H1 (cell line): ENCODE measurements at regions not wholly inside any gene's neighbourhood (a gene's known extent, or its start where the extent isn't known, plus 50 kb on each side); places are given as distances from the start of the nearest gene placed in this dataset.

Experiments
- CTCF ChIA-PET: fragments of 300-600 bp; sonication (Branson Sonifier 250); formaldehyde crosslinking; loops from one replicate; lab custom pipeline; 2021; ENCODE audit not compliant: partially characterized antibody; lab: Charles Lee
- POLR2A ChIA-PET: fragments of 300-600 bp; sonication (Branson Sonifier 250); formaldehyde crosslinking; loops from one replicate; lab custom pipeline; 2021; ENCODE audit warnings: inconsistent platforms; ENCODE audit not compliant: partially characterized antibody; lab: Charles Lee
- DNase-seq, 2 experiments: peaks; one replicate each; pipeline versions ENCODE4 v3.0.0 to v3.0.0-alpha.2; 2010 to 2022; ENCODE audit warnings: low spot score in 2 of 2, low read depth in 1 of 2, mixed read lengths in 1 of 2
- FAIRE-seq: peaks from 2 replicates; lab custom pipeline; 2011; peaks lifted over from hg19 to GRCh38; lab: Jason Lieb, UNC
- H2AFZ ChIP-seq: 2 replicates; pipeline ENCODE4 v1.8.1; 2012; ENCODE audit warnings: low read length, inconsistent platforms
- H2AK5ac ChIP-seq: 2 replicates; pipeline ENCODE4 v1.6.1; 2013; ENCODE audit warnings: low read depth, low read length
- H2BK120ac ChIP-seq: replicated peaks from 2 replicates; pipeline ENCODE3; 2013; ENCODE audit warnings: low read depth, low read length, inconsistent platforms
- H2BK12ac ChIP-seq: 2 replicates; pipeline ENCODE4 v1.6.1; 2013; ENCODE audit warnings: low read depth, low read length
- H2BK15ac ChIP-seq: 2 replicates; pipeline ENCODE4 v1.6.1; 2013; ENCODE audit warnings: low read length
- H2BK20ac ChIP-seq: 2 replicates; pipeline ENCODE4 v1.6.1; 2013; ENCODE audit warnings: low read length
- H2BK5ac ChIP-seq: 2 replicates; pipeline ENCODE4 v1.6.1; 2013; ENCODE audit warnings: low read depth, low read length
- H3K14ac ChIP-seq: 2 replicates; pipeline ENCODE4 v1.6.1; 2013; ENCODE audit warnings: inconsistent platforms; ENCODE audit not compliant: insufficient read length
- H3K18ac ChIP-seq: 2 replicates; pipeline ENCODE4 v1.6.1; 2013; ENCODE audit warnings: low read length; ENCODE audit errors: extremely low read depth
- H3K23ac ChIP-seq: 2 replicates; pipeline ENCODE4 v1.6.1; 2013; ENCODE audit warnings: inconsistent platforms; ENCODE audit not compliant: insufficient read length
- H3K23me2 ChIP-seq: 2 replicates; pipeline ENCODE4 v1.6.1; 2013; ENCODE audit warnings: low read depth, low read length
- H3K27ac ChIP-seq: 2 replicates; pipeline ENCODE4 v1.6.1; 2011; ENCODE audit warnings: low read depth, low read length, inconsistent platforms
- H3K27me3 ChIP-seq, 4 experiments: replicated peaks in 1 of 4; 1 replicate in 1 of 4; 2 replicates in 3 of 4; pipeline versions ENCODE4 v1.6.1 to v1.8.1; 2011 to 2013; ENCODE audit warnings: low read length in 3 of 4, mild to moderate bottlenecking in 3 of 4, inconsistent platforms in 2 of 4, mixed read lengths in 2 of 4, moderate library complexity in 1 of 4; ENCODE audit not compliant: control insufficient read depth in 3 of 4, insufficient read depth in 3 of 4; ENCODE audit errors: extremely low read depth in 1 of 4
- H3K36me3 ChIP-seq, 4 experiments: 2 replicates each; pipeline versions ENCODE4 v1.6.1 to v1.8.1; 2011 to 2013; ENCODE audit warnings: mild to moderate bottlenecking in 4 of 4, low read length in 3 of 4, moderate library complexity in 2 of 4, control low read depth in 1 of 4, inconsistent platforms in 1 of 4; ENCODE audit not compliant: insufficient read depth in 4 of 4, control insufficient read depth in 2 of 4
- H3K4ac ChIP-seq: replicated peaks from 2 replicates; pipeline ENCODE3; 2013; ENCODE audit warnings: low read length, low read depth, mixed read lengths, inconsistent platforms; ENCODE audit not compliant: insufficient read length
- H3K4me1 ChIP-seq, 4 experiments: replicated peaks in 1 of 4; 1 replicate in 1 of 4; 2 replicates in 3 of 4; pipeline versions ENCODE4 v1.6.1 to v1.8.1; 2011 to 2013; ENCODE audit warnings: low read length in 3 of 4, inconsistent platforms in 2 of 4, mixed read lengths in 1 of 4; ENCODE audit not compliant: insufficient read depth in 4 of 4, control insufficient read depth in 3 of 4
- H3K4me2 ChIP-seq, 2 experiments: 2 replicates each; pipeline versions ENCODE4 v1.6.1 to v1.8.1; 2011 to 2013; ENCODE audit warnings: low read depth in 2 of 2, low read length in 2 of 2, control low read depth in 1 of 2, inconsistent platforms in 1 of 2, mild to moderate bottlenecking in 1 of 2; ENCODE audit not compliant: insufficient read depth in 1 of 2
- H3K4me3 ChIP-seq, 4 experiments: fragments of 200-600, 300-600 bp in 1 of 4; sonication (generic), shearing (Covaris generic), sonication (Bioruptor Twin) in 1 of 4; 2 replicates each; pipeline versions ENCODE4 v1.5.1 to v1.8.1; 2011 to 2016; ENCODE audit warnings: low read length in 4 of 4, low read depth in 3 of 4, control low read depth in 2 of 4, inconsistent platforms in 2 of 4, mild to moderate bottlenecking in 2 of 4, mixed read lengths in 1 of 4, moderate library complexity in 1 of 4; ENCODE audit not compliant: insufficient read depth in 2 of 4; ENCODE audit errors: extremely low read depth in 1 of 4
- H3K56ac ChIP-seq: replicated peaks from 2 replicates; pipeline ENCODE3; 2013; ENCODE audit warnings: low read depth, mild to moderate bottlenecking, mixed read lengths, low read length, inconsistent platforms; ENCODE audit not compliant: insufficient read length
- H3K79me1 ChIP-seq: 2 replicates; pipeline ENCODE4 v1.6.1; 2013; ENCODE audit warnings: low read depth, low read length, control low read depth
- H3K79me2 ChIP-seq, 2 experiments: 2 replicates each; pipeline versions ENCODE4 v1.6.1 to v1.8.1; 2012 to 2013; ENCODE audit warnings: low read length in 2 of 2, mild to moderate bottlenecking in 2 of 2, inconsistent platforms in 1 of 2; ENCODE audit not compliant: insufficient read depth in 2 of 2, control insufficient read depth in 1 of 2
- H3K9ac ChIP-seq, 4 experiments: replicated peaks in 1 of 4; 1 replicate in 1 of 4; 2 replicates in 3 of 4; pipeline versions ENCODE4 v1.6.1 to v1.8.1; 2011 to 2013; ENCODE audit warnings: low read depth in 3 of 4, low read length in 3 of 4, control low read depth in 2 of 4, mild to moderate bottlenecking in 2 of 4, moderate library complexity in 2 of 4, inconsistent platforms in 1 of 4; ENCODE audit errors: extremely low read depth in 1 of 4
- H3K9me3 ChIP-seq, 2 experiments: 2 replicates each; pipeline versions ENCODE4 v1.6.1 to v1.8.1; 2012 to 2013; ENCODE audit warnings: mild to moderate bottlenecking in 2 of 2, moderate library complexity in 2 of 2, control low read depth in 1 of 2, inconsistent platforms in 1 of 2, low read depth in 1 of 2, low read length in 1 of 2, mixed read lengths in 1 of 2; ENCODE audit not compliant: insufficient read depth in 2 of 2
- H4K20me1 ChIP-seq, 2 experiments: replicated peaks in 1 of 2; 2 replicates each; pipeline versions ENCODE3 to v1.8.1; 2011 to 2013; ENCODE audit warnings: inconsistent platforms in 2 of 2, low read length in 2 of 2, mild to moderate bottlenecking in 1 of 2; ENCODE audit not compliant: insufficient read depth in 2 of 2, control insufficient read depth in 1 of 2
- H4K5ac ChIP-seq: 2 replicates; pipeline ENCODE4 v1.6.1; 2013; ENCODE audit warnings: low read length, low read depth, mixed read lengths, inconsistent platforms; ENCODE audit not compliant: insufficient read length
- H4K8ac ChIP-seq: 2 replicates; pipeline ENCODE4 v1.8.0; 2013; ENCODE audit warnings: mild to moderate bottlenecking, moderate library complexity, low read length, inconsistent platforms; ENCODE audit not compliant: insufficient read depth; ENCODE audit errors: extremely low read depth
- H4K91ac ChIP-seq: replicated peaks from 2 replicates; pipeline ENCODE3; 2013; ENCODE audit warnings: low read length, mixed read lengths, inconsistent platforms; ENCODE audit not compliant: insufficient read length
- BRCA1 ChIP-seq: IDR thresholded peaks from 2 replicates; pipeline ENCODE4 v1.6.1; 2012; ENCODE audit warnings: low read depth, low read length, improper control_type of control experiment
- CHD2 ChIP-seq: IDR thresholded peaks from 2 replicates; pipeline ENCODE4 v1.6.1; 2012; ENCODE audit warnings: low read length, improper control_type of control experiment
- CREB1 ChIP-seq: IDR thresholded peaks from 2 replicates; pipeline ENCODE4 v1.6.1; 2012; ENCODE audit warnings: inconsistent platforms
- GABPA ChIP-seq: IDR thresholded peaks from 2 replicates; pipeline ENCODE4 v1.6.1; 2011; ENCODE audit warnings: mild to moderate bottlenecking, low read length, moderate library complexity, borderline replicate concordance; ENCODE audit not compliant: insufficient read depth
- GTF2F1 ChIP-seq: IDR thresholded peaks from 2 replicates; pipeline ENCODE4 v1.6.1; 2012; ENCODE audit warnings: low read depth, low read length, improper control_type of control experiment, borderline replicate concordance
- JUN ChIP-seq: IDR thresholded peaks from 2 replicates; pipeline ENCODE4 v1.6.1; 2011; ENCODE audit warnings: low read depth, mild to moderate bottlenecking, improper control_type of control experiment, low read length
- KDM4A ChIP-seq: IDR thresholded peaks from one replicate; pipeline ENCODE4 v1.7.1; 2012; ENCODE audit warnings: low read depth, mild to moderate bottlenecking, moderate library complexity, low read length, inconsistent platforms; ENCODE audit not compliant: severe bottlenecking
- NANOG ChIP-seq: IDR thresholded peaks from 2 replicates; pipeline ENCODE4 v1.6.1; 2011; ENCODE audit warnings: low read length, low read depth, mild to moderate bottlenecking, inconsistent platforms; ENCODE audit not compliant: insufficient read depth, poor library complexity, severe bottlenecking
- NRF1 ChIP-seq: IDR thresholded peaks from 2 replicates; pipeline ENCODE4 v1.6.1; 2011; ENCODE audit warnings: mild to moderate bottlenecking, low read depth, low read length, improper control_type of control experiment
- POLR2AphosphoS5 ChIP-seq: IDR thresholded peaks from 2 replicates; pipeline ENCODE4 v1.6.1; 2011; ENCODE audit warnings: low read depth, low read length
- SP4 ChIP-seq: IDR thresholded peaks from 2 replicates; pipeline ENCODE4 v1.6.1; 2012; ENCODE audit warnings: low read length, inconsistent platforms
- ZNF274 ChIP-seq: IDR thresholded peaks from 2 replicates; pipeline ENCODE4 v1.7.0; 2012; ENCODE audit warnings: low read length, borderline replicate concordance; ENCODE audit errors: extremely low read depth
- TF ChIP-seq, protein P1 (sequence below): IDR thresholded peaks from 2 replicates; pipeline ENCODE4 v1.6.1; 2011; ENCODE audit warnings: low read length, improper control_type of control experiment
- TF ChIP-seq, protein P2 (sequence below): IDR thresholded peaks from 2 replicates; pipeline ENCODE4 v1.6.1; 2012; ENCODE audit warnings: low read length, inconsistent platforms

- no peak overlapping the region for H3K9ac ChIP-seq
- no peak overlapping the region for H2AFZ ChIP-seq
- H4K5ac ChIP-seq: no peak overlapping the region
- no peaks in the 10 kb centered on the region for H3K79me2 ChIP-seq
- H4K8ac ChIP-seq: no peak overlapping the region
- no peak overlapping the region for H2BK15ac ChIP-seq
- H3K27me3 ChIP-seq: no peaks in the 10 kb centered on the region
- H3K23ac ChIP-seq: no peak overlapping the region
- no peak overlapping the region for H3K4ac ChIP-seq
- H4K91ac ChIP-seq: no peak overlapping the region
- H3K14ac ChIP-seq: no peak overlapping the region
- FAIRE-seq (no peak), DNase-seq (no peak)
- no peak overlapping the region for H3K4me3 ChIP-seq
- no peak overlapping the region for H2BK5ac ChIP-seq
- no peak overlapping the region for H3K27ac ChIP-seq
- no peak overlapping the region for H2BK120ac ChIP-seq
- no peak overlapping the region for H3K4me2 ChIP-seq
- ChIA-PET POLR2A (no interaction called here), CTCF (interaction anchor here (0.6 kb wide), 1 partner anchor 182 kb away, joined by 3 read pairs; no protein-coding TSS in a partner anchor)
- H3K9me3 ChIP-seq: no peaks in the 10 kb centered on the region
- no peak overlapping the region for H3K56ac ChIP-seq
- H2BK20ac ChIP-seq: no peak overlapping the region
- H3K23me2 ChIP-seq: 0 out of 2 replicates have a peak, but pooled peaks cover 1% of the 10 kb centered on the region
- no peaks in the 10 kb centered on the region for H4K20me1 ChIP-seq
- no peak overlapping the region for H3K18ac ChIP-seq
- H2BK12ac ChIP-seq: no peak overlapping the region
- H3K79me1 ChIP-seq: no peaks in the 10 kb centered on the region
- H2AK5ac ChIP-seq: no peak overlapping the region
- no peaks in the 10 kb centered on the region for H3K36me3 ChIP-seq
- H3K4me1 ChIP-seq: no peaks in the 10 kb centered on the region; a peak in 1 of 7 replicates
- TF ChIP-seq JUN (no peak), GABPA (no peak), KDM4A (no peak), ZNF274 (no peak), GTF2F1 (no peak), CHD2 (no peak), SP4 (no peak), POLR2AphosphoS5 (no peak), BRCA1 (no peak), NRF1 (no peak), NANOG (no peak), CREB1 (no peak)
- TF ChIP-seq, protein P1, sequence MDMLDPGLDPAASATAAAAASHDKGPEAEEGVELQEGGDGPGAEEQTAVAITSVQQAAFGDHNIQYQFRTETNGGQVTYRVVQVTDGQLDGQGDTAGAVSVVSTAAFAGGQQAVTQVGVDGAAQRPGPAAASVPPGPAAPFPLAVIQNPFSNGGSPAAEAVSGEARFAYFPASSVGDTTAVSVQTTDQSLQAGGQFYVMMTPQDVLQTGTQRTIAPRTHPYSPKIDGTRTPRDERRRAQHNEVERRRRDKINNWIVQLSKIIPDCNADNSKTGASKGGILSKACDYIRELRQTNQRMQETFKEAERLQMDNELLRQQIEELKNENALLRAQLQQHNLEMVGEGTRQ: no peak
- TF ChIP-seq, protein P2, sequence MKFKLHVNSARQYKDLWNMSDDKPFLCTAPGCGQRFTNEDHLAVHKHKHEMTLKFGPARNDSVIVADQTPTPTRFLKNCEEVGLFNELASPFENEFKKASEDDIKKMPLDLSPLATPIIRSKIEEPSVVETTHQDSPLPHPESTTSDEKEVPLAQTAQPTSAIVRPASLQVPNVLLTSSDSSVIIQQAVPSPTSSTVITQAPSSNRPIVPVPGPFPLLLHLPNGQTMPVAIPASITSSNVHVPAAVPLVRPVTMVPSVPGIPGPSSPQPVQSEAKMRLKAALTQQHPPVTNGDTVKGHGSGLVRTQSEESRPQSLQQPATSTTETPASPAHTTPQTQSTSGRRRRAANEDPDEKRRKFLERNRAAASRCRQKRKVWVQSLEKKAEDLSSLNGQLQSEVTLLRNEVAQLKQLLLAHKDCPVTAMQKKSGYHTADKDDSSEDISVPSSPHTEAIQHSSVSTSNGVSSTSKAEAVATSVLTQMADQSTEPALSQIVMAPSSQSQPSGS: no peak
These were observed 235.7 kb downstream of the NKX6-1 start for GRCh38 chr4:84263415-84263814.
